Breast epithelium (tissue), 4 donors: ENCODE measurements at regions not wholly inside any gene's neighbourhood (a gene's known extent, or its start where the extent isn't known, plus 50 kb on each side); places are given as distances from the start of the nearest gene placed in this dataset.

Source experiments
- DNase-seq, 2 donors: peaks; one replicate each; pipeline ENCODE4 v3.0.0-alpha.2; 2019; ENCODE audit warnings: low spot score in 2 of 2
- H3K27ac ChIP-seq, 2 donors: fragments of 200-600 bp; sonication (generic) in 1 of 2; one replicate each; pipeline ENCODE4 v1.5.1; 2016 to 2019; ENCODE audit warnings: mild to moderate bottlenecking in 1 of 2
- H3K27me3 ChIP-seq, 2 donors: fragments of 200-600 bp; sonication (generic) in 1 of 2; one replicate each; pipeline versions ENCODE4 v1.5.1 to v1.6.0; 2017 to 2019; ENCODE audit warnings: control low read depth in 1 of 2, mild to moderate bottlenecking in 1 of 2
- H3K36me3 ChIP-seq: fragments of 200-600 bp; one replicate; pipeline ENCODE4 v1.5.1; 2019
- H3K4me1 ChIP-seq, 2 donors: fragments of 200-600 bp; sonication (generic); one replicate each; pipeline ENCODE4 v1.5.1; 2016 to 2019; ENCODE audit warnings: control low read depth in 1 of 2
- H3K4me3 ChIP-seq, 3 donors: fragments of 200-600 bp; sonication (generic); 1 replicate in 2 of 3; 2 replicates in 1 of 3; pipeline ENCODE4 v1.5.1; 2016 to 2019; ENCODE audit warnings: mild to moderate bottlenecking in 3 of 3, moderate library complexity in 2 of 3
- H3K9me3 ChIP-seq, 2 donors: fragments of 200-600 bp; sonication (generic) in 1 of 2; one replicate each; pipeline ENCODE4 v1.5.1; 2016 to 2019; ENCODE audit warnings: control low read depth in 1 of 2
- CTCF ChIP-seq, 3 donors: fragments of 450-650 bp; IDR thresholded peaks; one replicate each; pipeline ENCODE4 v1.5.1; 2016 to 2017; ENCODE audit warnings: antibody characterized with exemption in 3 of 3, mild to moderate bottlenecking in 3 of 3, moderate library complexity in 3 of 3
- POLR2A ChIP-seq: fragments of 450-650 bp; IDR thresholded peaks from one replicate; pipeline ENCODE4 v1.6.1; 2016; ENCODE audit warnings: antibody characterized with exemption, mild to moderate bottlenecking, moderate library complexity
- POLR2AphosphoS5 ChIP-seq, 3 donors: sonication (generic); formaldehyde crosslinking; IDR thresholded peaks; one replicate each; pipeline ENCODE4 v1.6.1; 2017; ENCODE audit warnings: antibody characterized with exemption in 3 of 3
- intact Hi-C: fragments of 100-400 bp; cut with DNase I; formaldehyde crosslinking; loops from one replicate; pipeline ENCODE4 v1.15.1; 2023; ENCODE audit warnings: low total_unique reads

DNA sequence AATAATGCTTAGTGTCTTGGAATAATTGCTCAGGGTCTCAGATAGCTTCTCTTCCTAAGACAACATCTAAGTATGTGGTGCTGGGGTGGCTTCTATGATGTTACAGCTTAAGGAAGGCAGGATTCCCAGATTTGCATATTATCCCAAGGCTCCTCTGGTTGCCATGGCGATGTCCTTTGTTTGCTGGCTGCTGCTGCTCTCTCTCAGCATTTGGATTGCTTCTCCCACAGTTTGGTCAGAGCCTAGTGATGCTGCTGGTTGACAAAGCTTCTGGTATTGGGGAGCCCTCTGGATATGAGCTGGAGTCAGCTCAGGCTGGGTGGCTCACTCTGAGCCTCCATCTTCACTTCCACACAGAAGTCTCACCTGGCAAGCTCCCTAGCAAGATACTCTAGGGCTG lies 56.4 kb upstream of the FBXO33 start:
- TF ChIP-seq CTCF (IDR thresholded peaks at IDR 0.05) (no peak), POLR2AphosphoS5 (IDR thresholded peaks at IDR 0.05) (no peak), POLR2A (no peak)
- intact Hi-C loops, result no loop called here
- H3K27me3 ChIP-seq, result no peaks in the 10 kb centered on the region
- H3K9me3 ChIP-seq, result no peaks in the 10 kb centered on the region
- H3K27ac ChIP-seq, result no peak overlapping the region
- H3K4me3 ChIP-seq, result no peak overlapping the region
- no peak for DNase-seq
- no peaks in the 10 kb centered on the region for H3K4me1 ChIP-seq
- H3K36me3 ChIP-seq, result no peaks in the 10 kb centered on the region

DNA sequence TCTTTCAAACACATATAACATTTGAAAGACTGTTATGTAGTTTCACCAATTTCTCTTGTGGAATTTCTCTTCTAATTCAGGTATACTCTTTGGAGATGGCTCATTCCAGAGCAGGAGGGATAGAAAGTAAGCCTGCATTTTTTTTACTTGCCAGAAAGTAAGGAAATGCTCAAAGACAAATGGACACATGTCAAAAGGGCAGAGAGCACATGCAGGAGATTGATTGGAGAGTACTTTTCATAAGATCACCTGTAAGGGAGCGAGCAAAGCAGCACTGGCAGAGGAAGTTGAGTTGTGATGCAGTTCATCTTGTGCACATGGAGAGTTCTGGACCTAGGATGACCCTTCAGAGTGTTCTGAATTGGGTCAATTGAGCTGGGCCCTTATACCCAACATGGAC lies 51.4 kb upstream of the FBXO33 start:
- Histone ChIP-seq H3K27me3 (no peaks in the 10 kb centered on the region), H3K36me3 (no peaks in the 10 kb centered on the region), H3K4me3 (no peak overlapping the region), H3K9me3 (no peaks in the 10 kb centered on the region), H3K4me1 (no peaks in the 10 kb centered on the region), H3K27ac (no peak overlapping the region)
- no peak for TF ChIP-seq POLR2A
- TF ChIP-seq POLR2AphosphoS5 (IDR thresholded peaks at IDR 0.05), result no peak
- TF ChIP-seq CTCF (IDR thresholded peaks at IDR 0.05), result no peak
- intact Hi-C loops, result no loop called here
- no peak for DNase-seq
